ENCODE measurements at regions not wholly inside any gene's neighbourhood (a gene's known extent, or its start where the extent isn't known, plus 50 kb on each side); places are given as distances from the start of the nearest gene placed in this dataset.
A peak's percentile ranks its signal among the peaks of the same experiment; 100 is the strongest.

DNA sequence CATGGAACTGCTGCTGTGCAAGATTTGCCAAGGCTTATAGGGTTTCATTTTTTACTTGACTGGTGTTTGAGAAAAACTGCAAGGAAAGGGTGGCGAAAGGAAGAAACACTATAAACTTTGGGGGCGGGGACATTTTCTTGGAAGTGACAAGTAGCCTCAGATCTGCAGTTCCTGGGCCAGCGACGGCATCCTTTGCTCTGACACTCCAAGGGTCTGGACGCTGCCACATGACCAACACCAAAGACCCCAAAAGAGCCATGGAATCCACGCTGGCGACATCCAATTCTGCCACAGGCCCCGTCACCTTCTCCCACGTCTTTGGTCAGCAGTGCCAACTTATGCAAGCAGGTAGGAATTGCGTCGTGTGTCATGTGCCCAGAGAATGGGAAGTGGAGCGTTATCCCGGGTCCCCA, 193.4 kb downstream of the PRDM2 start:
- TF ChIP-seq, protein P1, sequence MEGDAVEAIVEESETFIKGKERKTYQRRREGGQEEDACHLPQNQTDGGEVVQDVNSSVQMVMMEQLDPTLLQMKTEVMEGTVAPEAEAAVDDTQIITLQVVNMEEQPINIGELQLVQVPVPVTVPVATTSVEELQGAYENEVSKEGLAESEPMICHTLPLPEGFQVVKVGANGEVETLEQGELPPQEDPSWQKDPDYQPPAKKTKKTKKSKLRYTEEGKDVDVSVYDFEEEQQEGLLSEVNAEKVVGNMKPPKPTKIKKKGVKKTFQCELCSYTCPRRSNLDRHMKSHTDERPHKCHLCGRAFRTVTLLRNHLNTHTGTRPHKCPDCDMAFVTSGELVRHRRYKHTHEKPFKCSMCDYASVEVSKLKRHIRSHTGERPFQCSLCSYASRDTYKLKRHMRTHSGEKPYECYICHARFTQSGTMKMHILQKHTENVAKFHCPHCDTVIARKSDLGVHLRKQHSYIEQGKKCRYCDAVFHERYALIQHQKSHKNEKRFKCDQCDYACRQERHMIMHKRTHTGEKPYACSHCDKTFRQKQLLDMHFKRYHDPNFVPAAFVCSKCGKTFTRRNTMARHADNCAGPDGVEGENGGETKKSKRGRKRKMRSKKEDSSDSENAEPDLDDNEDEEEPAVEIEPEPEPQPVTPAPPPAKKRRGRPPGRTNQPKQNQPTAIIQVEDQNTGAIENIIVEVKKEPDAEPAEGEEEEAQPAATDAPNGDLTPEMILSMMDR (IDR thresholded peaks at IDR 0.05) = no peak
- TF ChIP-seq POLR2A (IDR thresholded peaks at IDR 0.05) = no peak
- H3K4me3 ChIP-seq = peak overlapping the region in 1 of 4 donors; percentile 51
- intact Hi-C loops (cut with DNase I) = no loop called here
- H3K27ac ChIP-seq = peak overlapping the region in 1 of 5 donors; percentile 55
- H3K36me3 ChIP-seq (replicated peaks in 1 of 2) = no peaks in the 10 kb centered on the region
- H3K4me1 ChIP-seq (replicated peaks in 1 of 2) = no peaks in the 10 kb centered on the region
- WGBS, 4 donors = 43 to 46% (median 45%) methylated on average over 13 of the region's 13 CpGs
- peaks cover 16% of the 10 kb centered on the region for H3K27me3 ChIP-seq
- H3K9me3 ChIP-seq (replicated peaks in 1 of 3) = no peaks in the 10 kb centered on the region
- DNase-seq = no peak

DNA sequence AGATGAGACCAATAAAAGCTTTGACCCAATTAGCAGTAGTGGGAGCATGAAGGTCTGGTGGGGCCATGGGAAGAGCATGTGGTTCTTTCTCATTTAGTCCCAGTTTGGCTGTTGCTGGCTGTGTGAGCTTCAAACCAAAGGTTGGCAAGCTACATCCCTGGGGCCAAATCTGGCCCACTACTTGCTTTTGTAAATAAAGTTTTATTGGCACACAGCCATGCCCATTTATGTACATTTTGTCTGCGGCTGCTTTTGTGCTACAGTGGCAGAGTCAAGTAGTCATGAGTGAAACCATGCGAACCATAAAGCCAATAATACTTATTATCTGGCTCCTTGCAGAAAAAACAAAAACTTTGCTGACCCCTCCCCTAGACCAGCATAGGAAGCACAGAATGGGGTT, 196.9 kb downstream of the PRDM2 start:
- H3K27ac ChIP-seq = no peak overlapping the region
- peaks cover 1% of the 10 kb centered on the region for H3K27me3 ChIP-seq
- H3K4me1 ChIP-seq (replicated peaks in 1 of 2) = no peaks in the 10 kb centered on the region
- H3K9me3 ChIP-seq (replicated peaks in 1 of 3) = no peaks in the 10 kb centered on the region
- no peaks in the 10 kb centered on the region for H3K36me3 ChIP-seq (replicated peaks in 1 of 2)
- 78 to 93% (median 88%) methylated on average over 2 of the region's 2 CpGs for WGBS, 4 donors
- no peak overlapping the region for H3K4me3 ChIP-seq
- TF ChIP-seq POLR2A (IDR thresholded peaks at IDR 0.05) = no peak
- TF ChIP-seq, protein P1 (IDR thresholded peaks at IDR 0.05) = no peak
- no peak for DNase-seq
- intact Hi-C loops (cut with DNase I) = no loop called here

DNA sequence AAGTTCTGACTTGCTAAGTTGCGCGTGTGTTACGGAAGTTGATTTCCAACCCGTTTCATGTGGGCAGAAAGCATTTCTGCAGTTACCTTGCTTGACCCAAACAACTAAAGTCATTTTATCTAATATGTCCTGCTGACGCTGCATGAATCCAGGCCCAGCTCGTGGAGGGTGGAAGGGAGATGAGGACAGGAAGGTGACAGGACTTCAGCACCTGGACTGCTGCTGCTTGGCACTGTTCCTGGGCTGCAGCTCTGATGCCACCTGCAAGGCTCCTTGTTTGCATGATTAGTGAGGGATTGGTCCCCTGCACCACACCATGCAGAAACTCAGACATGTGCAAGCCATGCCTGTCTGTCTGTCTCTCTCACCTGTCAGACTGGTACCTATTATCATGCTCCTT, 198.4 kb downstream of the PRDM2 start:
- Histone ChIP-seq H3K4me1 (replicated peaks in 1 of 2) (no peaks in the 10 kb centered on the region), H3K9me3 (replicated peaks in 1 of 3) (no peaks in the 10 kb centered on the region), H3K36me3 (replicated peaks in 1 of 2) (no peaks in the 10 kb centered on the region), H3K4me3 (no peak overlapping the region), H3K27ac (no peak overlapping the region), H3K27me3 (no peaks in the 10 kb centered on the region)
- no peak for DNase-seq
- intact Hi-C loops (cut with DNase I) = no loop called here
- no peak for TF ChIP-seq POLR2A (IDR thresholded peaks at IDR 0.05)
- TF ChIP-seq, protein P1 (IDR thresholded peaks at IDR 0.05) = no peak
- 69 to 89% (median 78%) methylated on average over 6 of the region's 6 CpGs for WGBS, 4 donors

DNA sequence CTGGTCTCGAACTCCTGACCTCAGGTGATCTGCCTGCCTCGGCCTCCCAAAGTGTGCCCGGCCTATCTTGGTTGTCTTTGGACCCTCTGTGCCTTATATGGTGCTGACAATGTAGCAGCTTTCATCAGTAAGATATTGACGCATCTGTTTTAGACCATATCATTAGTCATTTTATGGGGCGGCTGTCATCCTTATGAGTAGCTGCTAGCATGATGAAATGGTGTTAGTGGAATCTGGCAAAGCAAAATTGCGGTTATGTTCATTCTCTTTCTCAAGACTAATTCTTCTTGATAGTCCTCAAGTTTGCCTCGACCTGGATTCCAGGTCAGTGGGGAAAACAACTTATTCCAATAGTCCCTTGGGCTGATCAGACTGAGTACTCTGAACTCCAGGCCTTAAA, 199.9 kb downstream of the PRDM2 start:
- H3K27ac ChIP-seq = peak overlapping the region in 1 of 5 donors; percentile 38
- 58 to 84% (median 83%) methylated on average over 6 to 7 of the region's 7 CpGs for WGBS, 4 donors
- H3K9me3 ChIP-seq (replicated peaks in 1 of 3) = no peaks in the 10 kb centered on the region
- no peak for DNase-seq
- H3K4me1 ChIP-seq (replicated peaks in 1 of 2) = no peaks in the 10 kb centered on the region
- H3K27me3 ChIP-seq = no peaks in the 10 kb centered on the region
- intact Hi-C loops (cut with DNase I) = no loop called here
- no peaks in the 10 kb centered on the region for H3K36me3 ChIP-seq (replicated peaks in 1 of 2)
- TF ChIP-seq, protein P1 (IDR thresholded peaks at IDR 0.05) = no peak
- TF ChIP-seq POLR2A (IDR thresholded peaks at IDR 0.05) = no peak
- H3K4me3 ChIP-seq = no peak overlapping the region
